ENCODE measurements at regions not wholly inside any gene's neighbourhood (a gene's known extent, or its start where the extent isn't known, plus 50 kb on each side); places are given as distances from the start of the nearest gene placed in this dataset.

GRCh38 chrX:126967225-126967624 lies 147.7 kb downstream of the PRR32 start:
- intact Hi-C loops (cut with DNase I, micrococcal nuclease), result no loop called here
- H3K36me3 Mint-ChIP-seq (ENCODE audit: low read depth), result no peaks in the 10 kb centered on the region
- no peaks in the 10 kb centered on the region for H3K4me1 ChIP-seq (ENCODE audit: insufficient read depth, low read length)
- H3K9me3 Mint-ChIP-seq, result no peaks in the 10 kb centered on the region
- ChIA-PET CTCF (no interaction called here), POLR2A (no interaction called here)
- DNase-seq (no peak), ATAC-seq (ENCODE audit: poor library complexity) (no peak)
- H3K9me3 ChIP-seq (ENCODE audit: control insufficient read depth in 1 of 2, insufficient read depth in 1 of 2, low read length in 2 of 2), result no peaks in the 10 kb centered on the region
- H3K36me3 ChIP-seq (ENCODE audit: insufficient read depth, low read length), result no peaks in the 10 kb centered on the region
- no peak overlapping the region for H3K27ac Mint-ChIP-seq
- no peak for TF ChIP-seq CTCF (IDR thresholded peaks at IDR 0.05)
- H3K4me3 Mint-ChIP-seq, result no peak overlapping the region
- no peaks in the 10 kb centered on the region for H3K27me3 ChIP-seq (ENCODE audit: control insufficient read depth in 1 of 2, insufficient read depth in 2 of 2, low read length in 2 of 2)
- H3K4me1 Mint-ChIP-seq (ENCODE audit: low read depth), result no peaks in the 10 kb centered on the region
- H3K27ac ChIP-seq (ENCODE audit: low read depth in 1 of 2, low read length in 2 of 2), result no peak overlapping the region
- H3K27me3 Mint-ChIP-seq, result no peaks in the 10 kb centered on the region
- no peak overlapping the region for H3K4me3 ChIP-seq (ENCODE audit: low read length)

GRCh38 chrX:126982158-126982557 lies 162.6 kb downstream of the PRR32 start:
- Mint-ChIP-seq H3K4me3 (no peak overlapping the region), H3K9me3 (no peaks in the 10 kb centered on the region), H3K27me3 (no peaks in the 10 kb centered on the region), H3K4me1 (ENCODE audit: low read depth) (no peaks in the 10 kb centered on the region), H3K36me3 (ENCODE audit: low read depth) (no peaks in the 10 kb centered on the region), H3K27ac (no peak overlapping the region)
- TF ChIP-seq CTCF (IDR thresholded peaks at IDR 0.05), result no peak
- Histone ChIP-seq H3K4me3 (ENCODE audit: low read length) (no peak overlapping the region), H3K27me3 (ENCODE audit: control insufficient read depth in 1 of 2, insufficient read depth in 2 of 2, low read length in 2 of 2) (no peaks in the 10 kb centered on the region), H3K27ac (ENCODE audit: low read depth in 1 of 2, low read length in 2 of 2) (no peak overlapping the region), H3K4me1 (ENCODE audit: insufficient read depth, low read length) (no peaks in the 10 kb centered on the region), H3K36me3 (ENCODE audit: insufficient read depth, low read length) (no peaks in the 10 kb centered on the region), H3K9me3 (ENCODE audit: control insufficient read depth in 1 of 2, insufficient read depth in 1 of 2, low read length in 2 of 2) (peaks cover 0 to 4% of the 10 kb centered on the region in 2 experiments)
- DNase-seq (no peak), ATAC-seq (ENCODE audit: poor library complexity) (no peak)
- ChIA-PET POLR2A (no interaction called here), CTCF (no interaction called here)
- intact Hi-C loops (cut with DNase I, micrococcal nuclease), result no loop called here

GRCh38 chrX:126985027-126985426 lies 165.5 kb downstream of the PRR32 start:
- ATAC-seq (ENCODE audit: poor library complexity) (no peak), DNase-seq (no peak)
- no peaks in the 10 kb centered on the region for H3K4me1 ChIP-seq (ENCODE audit: insufficient read depth, low read length)
- no peak overlapping the region for H3K4me3 ChIP-seq (ENCODE audit: low read length)
- H3K9me3 ChIP-seq (ENCODE audit: control insufficient read depth in 1 of 2, insufficient read depth in 1 of 2, low read length in 2 of 2), result peaks cover 0 to 4% of the 10 kb centered on the region in 2 experiments
- H3K27me3 Mint-ChIP-seq, result no peaks in the 10 kb centered on the region
- no peaks in the 10 kb centered on the region for H3K9me3 Mint-ChIP-seq
- no peak for TF ChIP-seq CTCF (IDR thresholded peaks at IDR 0.05)
- CTCF ChIA-PET, result no interaction called here
- H3K36me3 Mint-ChIP-seq (ENCODE audit: low read depth), result no peaks in the 10 kb centered on the region
- no peak overlapping the region for H3K27ac Mint-ChIP-seq
- H3K27me3 ChIP-seq (ENCODE audit: control insufficient read depth in 1 of 2, insufficient read depth in 2 of 2, low read length in 2 of 2), result no peaks in the 10 kb centered on the region
- no peak overlapping the region for H3K4me3 Mint-ChIP-seq
- no peak overlapping the region for H3K27ac ChIP-seq (ENCODE audit: low read depth in 1 of 2, low read length in 2 of 2)
- no peaks in the 10 kb centered on the region for H3K4me1 Mint-ChIP-seq (ENCODE audit: low read depth)
- intact Hi-C loops (cut with DNase I, micrococcal nuclease), result no loop called here
- no peaks in the 10 kb centered on the region for H3K36me3 ChIP-seq (ENCODE audit: insufficient read depth, low read length)
- POLR2A ChIA-PET, result no interaction called here
